Loucy (cell line): ENCODE measurements at regions not wholly inside any gene's neighbourhood (a gene's known extent, or its start where the extent isn't known, plus 50 kb on each side); places are given as distances from the start of the nearest gene placed in this dataset.

ENCODE experiments used
- H2AFZ ChIP-seq: fragments of 200-600 bp; sonication (generic); 2 replicates; pipeline ENCODE4 v1.6.0; 2016; ENCODE audit warnings: antibody characterized with exemption, mild to moderate bottlenecking, low read length, moderate library complexity
- H3F3A ChIP-seq: fragments of 200-600 bp; 2 replicates; pipeline ENCODE4 v1.6.0; 2016; ENCODE audit warnings: antibody characterized with exemption, low read depth, mild to moderate bottlenecking
- H3K27me3 ChIP-seq: fragments of 200-600 bp; sonication (generic); 2 replicates; pipeline ENCODE4 v1.6.1; 2014; ENCODE audit warnings: low read length, mild to moderate bottlenecking; ENCODE audit not compliant: insufficient read depth, poor library complexity, severe bottlenecking
- H3K36me3 ChIP-seq: fragments of 200-600 bp; sonication (generic); 2 replicates; pipeline ENCODE4 v1.6.1; 2016; ENCODE audit warnings: low read length; ENCODE audit not compliant: insufficient read depth
- H3K4me1 ChIP-seq: fragments of 200-600 bp; sonication (generic); 2 replicates; pipeline ENCODE4 v1.5.1; 2014; ENCODE audit warnings: low read length, mild to moderate bottlenecking; ENCODE audit not compliant: insufficient read depth, poor library complexity, severe bottlenecking
- H3K4me2 ChIP-seq: fragments of 200-600 bp; sonication (generic); 2 replicates; pipeline ENCODE4 v1.6.0; 2014; ENCODE audit warnings: antibody characterized with exemption, low read length, low read depth, mild to moderate bottlenecking; ENCODE audit not compliant: poor library complexity, severe bottlenecking
- H3K4me3 ChIP-seq: fragments of 200-600 bp; sonication (generic); 2 replicates; pipeline ENCODE4 v1.5.1; 2014; ENCODE audit warnings: low read length, mild to moderate bottlenecking, mixed read lengths; ENCODE audit not compliant: poor library complexity, severe bottlenecking
- H3K79me2 ChIP-seq: fragments of 200-600 bp; sonication (generic); 2 replicates; pipeline ENCODE4 v1.6.1; 2014; ENCODE audit warnings: low read length; ENCODE audit not compliant: insufficient read depth
- H3K9ac ChIP-seq: fragments of 200-600 bp; sonication (generic); 2 replicates; pipeline ENCODE4 v1.6.0; 2014; ENCODE audit warnings: mild to moderate bottlenecking, low read depth, low read length, moderate library complexity; ENCODE audit not compliant: poor library complexity, severe bottlenecking
- H3K9me2 ChIP-seq: fragments of 200-600 bp; sonication (generic); replicated peaks from 2 replicates; pipeline ENCODE4 v1.6.1; 2016; ENCODE audit warnings: low read depth, low read length, mixed read lengths
- H3K9me3 ChIP-seq: fragments of 200-600 bp; sonication (generic); 2 replicates; pipeline ENCODE4 v1.6.1; 2014; ENCODE audit warnings: mild to moderate bottlenecking, antibody characterized with exemption, low read length, low read depth; ENCODE audit not compliant: insufficient read depth
- H4K20me1 ChIP-seq: fragments of 200-600 bp; sonication (generic); 2 replicates; pipeline ENCODE4 v1.6.0; 2014; ENCODE audit warnings: antibody characterized with exemption, low read length, mild to moderate bottlenecking; ENCODE audit not compliant: insufficient read depth, poor library complexity, severe bottlenecking
- EZH2phosphoT487 ChIP-seq: fragments of 200-600 bp; IDR thresholded peaks from 2 replicates; pipeline ENCODE4 v1.6.1; 2018; ENCODE audit warnings: antibody characterized with exemption, mild to moderate bottlenecking, moderate library complexity, borderline replicate concordance
- TF ChIP-seq, protein P1 (sequence below): fragments of 200-600 bp; sonication (generic); conservative IDR thresholded peaks from 2 replicates; pipeline ENCODE4 v1.5.1; 2014; ENCODE audit warnings: mild to moderate bottlenecking, antibody characterized with exemption, low read length

DNA sequence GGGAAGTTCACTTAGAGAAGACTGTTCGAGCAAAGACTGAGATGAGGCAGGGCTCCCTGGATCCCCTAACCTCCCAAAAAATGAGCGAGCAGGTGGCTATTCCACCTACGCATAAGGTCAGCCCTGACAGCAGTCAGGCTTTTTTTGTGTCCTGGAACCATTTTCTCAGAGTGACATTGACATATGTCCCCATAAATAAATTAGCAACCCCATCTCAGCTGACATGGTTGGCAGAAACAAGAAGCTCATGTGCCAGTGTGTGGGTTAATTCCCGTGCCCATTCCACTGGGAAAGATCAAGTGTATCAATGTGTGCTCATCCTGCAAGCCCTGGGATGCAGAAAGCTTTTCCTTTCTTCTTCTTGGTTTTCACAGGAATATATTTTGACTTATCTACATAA is 740.4 kb upstream of the CELF4 start:
- H3K79me2 ChIP-seq, result no peaks in the 10 kb centered on the region
- no peaks in the 10 kb centered on the region for H3F3A ChIP-seq
- no peak overlapping the region for H2AFZ ChIP-seq
- H3K4me1 ChIP-seq, result no peaks in the 10 kb centered on the region
- H3K27me3 ChIP-seq, result no peaks in the 10 kb centered on the region
- no peaks in the 10 kb centered on the region for H3K36me3 ChIP-seq
- no peaks in the 10 kb centered on the region for H3K9me2 ChIP-seq
- H3K4me2 ChIP-seq, result no peak overlapping the region
- H3K9me3 ChIP-seq, result no peaks in the 10 kb centered on the region
- H3K9ac ChIP-seq, result no peak overlapping the region
- no peaks in the 10 kb centered on the region for H4K20me1 ChIP-seq
- no peak for TF ChIP-seq EZH2phosphoT487
- TF ChIP-seq, protein P1, sequence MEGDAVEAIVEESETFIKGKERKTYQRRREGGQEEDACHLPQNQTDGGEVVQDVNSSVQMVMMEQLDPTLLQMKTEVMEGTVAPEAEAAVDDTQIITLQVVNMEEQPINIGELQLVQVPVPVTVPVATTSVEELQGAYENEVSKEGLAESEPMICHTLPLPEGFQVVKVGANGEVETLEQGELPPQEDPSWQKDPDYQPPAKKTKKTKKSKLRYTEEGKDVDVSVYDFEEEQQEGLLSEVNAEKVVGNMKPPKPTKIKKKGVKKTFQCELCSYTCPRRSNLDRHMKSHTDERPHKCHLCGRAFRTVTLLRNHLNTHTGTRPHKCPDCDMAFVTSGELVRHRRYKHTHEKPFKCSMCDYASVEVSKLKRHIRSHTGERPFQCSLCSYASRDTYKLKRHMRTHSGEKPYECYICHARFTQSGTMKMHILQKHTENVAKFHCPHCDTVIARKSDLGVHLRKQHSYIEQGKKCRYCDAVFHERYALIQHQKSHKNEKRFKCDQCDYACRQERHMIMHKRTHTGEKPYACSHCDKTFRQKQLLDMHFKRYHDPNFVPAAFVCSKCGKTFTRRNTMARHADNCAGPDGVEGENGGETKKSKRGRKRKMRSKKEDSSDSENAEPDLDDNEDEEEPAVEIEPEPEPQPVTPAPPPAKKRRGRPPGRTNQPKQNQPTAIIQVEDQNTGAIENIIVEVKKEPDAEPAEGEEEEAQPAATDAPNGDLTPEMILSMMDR, result no peak
- H3K4me3 ChIP-seq, result no peak overlapping the region

DNA sequence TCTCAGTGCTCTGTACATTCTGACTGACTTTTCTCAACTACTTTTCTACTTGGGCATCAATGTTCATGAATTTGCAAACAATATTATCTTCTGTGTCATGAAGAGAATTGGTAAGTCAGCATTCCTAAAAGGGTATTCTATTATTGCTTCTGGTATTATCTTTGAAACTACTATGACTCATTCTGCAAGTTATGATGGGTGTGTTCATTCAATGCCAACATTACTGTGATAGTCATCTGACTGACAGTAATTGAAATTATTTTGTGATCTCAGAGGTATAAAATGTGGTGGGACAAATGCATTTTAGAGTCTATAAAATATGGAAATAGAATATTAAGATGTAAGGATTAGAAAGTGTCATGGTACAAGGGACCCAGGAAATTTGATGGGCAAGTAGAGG is 736.0 kb upstream of the CELF4 start:
- Histone ChIP-seq H4K20me1 (no peaks in the 10 kb centered on the region), H3K4me1 (no peaks in the 10 kb centered on the region), H3K4me2 (no peak overlapping the region), H3F3A (no peaks in the 10 kb centered on the region), H3K9me2 (no peaks in the 10 kb centered on the region), H2AFZ (no peak overlapping the region), H3K79me2 (no peaks in the 10 kb centered on the region), H3K36me3 (no peaks in the 10 kb centered on the region), H3K27me3 (no peaks in the 10 kb centered on the region), H3K9ac (no peak overlapping the region), H3K4me3 (no peak overlapping the region), H3K9me3 (no peaks in the 10 kb centered on the region)
- TF ChIP-seq, protein P1, result no peak
- TF ChIP-seq EZH2phosphoT487, result no peak

DNA sequence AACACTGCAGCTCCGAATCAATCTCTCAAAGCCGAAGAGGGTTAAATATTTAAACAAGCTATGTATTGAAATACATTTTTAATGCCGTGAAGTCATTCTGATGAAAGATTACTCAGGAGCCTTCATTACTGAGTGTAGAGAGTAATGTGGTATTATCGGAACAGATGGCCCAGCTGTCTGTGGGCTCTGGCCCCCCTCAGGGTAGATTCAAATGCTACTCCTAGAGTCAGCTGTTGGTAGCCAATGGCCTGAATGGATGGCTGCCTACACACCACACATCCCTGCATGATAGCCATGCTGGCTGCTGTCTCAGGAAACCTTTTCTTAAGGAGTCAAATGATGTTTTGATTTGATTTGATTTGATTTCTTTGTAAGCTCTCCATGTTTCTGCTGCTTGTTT is 732.3 kb upstream of the CELF4 start:
- Histone ChIP-seq H3K4me1 (no peaks in the 10 kb centered on the region), H2AFZ (no peak overlapping the region), H3F3A (no peaks in the 10 kb centered on the region), H3K4me3 (no peak overlapping the region), H3K9ac (no peak overlapping the region), H3K9me2 (no peaks in the 10 kb centered on the region), H3K27me3 (no peaks in the 10 kb centered on the region), H3K36me3 (no peaks in the 10 kb centered on the region), H4K20me1 (no peaks in the 10 kb centered on the region), H3K79me2 (no peaks in the 10 kb centered on the region), H3K4me2 (no peak overlapping the region), H3K9me3 (no peaks in the 10 kb centered on the region)
- TF ChIP-seq EZH2phosphoT487, result no peak
- TF ChIP-seq, protein P1, result no peak
